ENCODE measurements at regions not wholly inside any gene's neighbourhood (a gene's known extent, or its start where the extent isn't known, plus 50 kb on each side); places are given as distances from the start of the nearest gene placed in this dataset.

GRCh38 chr12:32039917-32040575, 66.6 kb upstream of the BICD1 start:
- no peak overlapping the region for H2AFZ ChIP-seq (ENCODE audit: low read length)
- H4K20me1 ChIP-seq (ENCODE audit: insufficient read depth, low read length), result no peaks in the 10 kb centered on the region
- 15% methylated on average over 6 of the region's 6 CpGs for WGBS (ENCODE audit: low lambda C conversion rate)
- no peaks in the 10 kb centered on the region for H3K79me2 ChIP-seq (ENCODE audit: insufficient read depth, low read length)
- no peak overlapping the region for H3K9ac ChIP-seq (ENCODE audit: insufficient read depth, low read depth, low read length)
- H3K4me3 ChIP-seq (replicated peaks in 1 of 3; ENCODE audit: insufficient read depth in 1 of 3, low read depth in 2 of 3, low read length in 3 of 3), result no peak overlapping the region
- ATAC-seq (no peak), DNase-seq (ENCODE audit: low spot score) (no peak), FAIRE-seq (no peak)
- intact Hi-C loops (cut with micrococcal nuclease; ENCODE audit: unreplicated experiment), result no loop called here
- no peak overlapping the region for H3K27ac ChIP-seq (ENCODE audit: extremely low read length, insufficient read depth, low read length)
- H3K9me3 ChIP-seq (ENCODE audit: low read length), result peaks cover 15% of the 10 kb centered on the region
- H3K27me3 ChIP-seq (ENCODE audit: control insufficient read depth in 1 of 2, insufficient read depth in 2 of 2, low read length in 2 of 2), result no peaks in the 10 kb centered on the region; a peak in 1 of 5 replicates
- TF ChIP-seq AHR (CRISPR knock-in tag; IDR thresholded peaks at IDR 0.05) (no peak), KAT7 (CRISPR knock-in tag; IDR thresholded peaks at IDR 0.05; ENCODE audit: borderline replicate concordance) (no peak), HHEX (CRISPR knock-in tag; IDR thresholded peaks at IDR 0.05) (no peak), TOE1 (CRISPR knock-in tag; IDR thresholded peaks at IDR 0.05) (no peak), YEATS4 (CRISPR knock-in tag; IDR thresholded peaks at IDR 0.05; ENCODE audit: borderline replicate concordance) (no peak), ATF1 (CRISPR knock-in tag; IDR thresholded peaks at IDR 0.05) (no peak), ZNF326 (CRISPR knock-in tag; IDR thresholded peaks at IDR 0.05; ENCODE audit: borderline replicate concordance) (no peak)
- TF ChIP-seq, protein P1, sequence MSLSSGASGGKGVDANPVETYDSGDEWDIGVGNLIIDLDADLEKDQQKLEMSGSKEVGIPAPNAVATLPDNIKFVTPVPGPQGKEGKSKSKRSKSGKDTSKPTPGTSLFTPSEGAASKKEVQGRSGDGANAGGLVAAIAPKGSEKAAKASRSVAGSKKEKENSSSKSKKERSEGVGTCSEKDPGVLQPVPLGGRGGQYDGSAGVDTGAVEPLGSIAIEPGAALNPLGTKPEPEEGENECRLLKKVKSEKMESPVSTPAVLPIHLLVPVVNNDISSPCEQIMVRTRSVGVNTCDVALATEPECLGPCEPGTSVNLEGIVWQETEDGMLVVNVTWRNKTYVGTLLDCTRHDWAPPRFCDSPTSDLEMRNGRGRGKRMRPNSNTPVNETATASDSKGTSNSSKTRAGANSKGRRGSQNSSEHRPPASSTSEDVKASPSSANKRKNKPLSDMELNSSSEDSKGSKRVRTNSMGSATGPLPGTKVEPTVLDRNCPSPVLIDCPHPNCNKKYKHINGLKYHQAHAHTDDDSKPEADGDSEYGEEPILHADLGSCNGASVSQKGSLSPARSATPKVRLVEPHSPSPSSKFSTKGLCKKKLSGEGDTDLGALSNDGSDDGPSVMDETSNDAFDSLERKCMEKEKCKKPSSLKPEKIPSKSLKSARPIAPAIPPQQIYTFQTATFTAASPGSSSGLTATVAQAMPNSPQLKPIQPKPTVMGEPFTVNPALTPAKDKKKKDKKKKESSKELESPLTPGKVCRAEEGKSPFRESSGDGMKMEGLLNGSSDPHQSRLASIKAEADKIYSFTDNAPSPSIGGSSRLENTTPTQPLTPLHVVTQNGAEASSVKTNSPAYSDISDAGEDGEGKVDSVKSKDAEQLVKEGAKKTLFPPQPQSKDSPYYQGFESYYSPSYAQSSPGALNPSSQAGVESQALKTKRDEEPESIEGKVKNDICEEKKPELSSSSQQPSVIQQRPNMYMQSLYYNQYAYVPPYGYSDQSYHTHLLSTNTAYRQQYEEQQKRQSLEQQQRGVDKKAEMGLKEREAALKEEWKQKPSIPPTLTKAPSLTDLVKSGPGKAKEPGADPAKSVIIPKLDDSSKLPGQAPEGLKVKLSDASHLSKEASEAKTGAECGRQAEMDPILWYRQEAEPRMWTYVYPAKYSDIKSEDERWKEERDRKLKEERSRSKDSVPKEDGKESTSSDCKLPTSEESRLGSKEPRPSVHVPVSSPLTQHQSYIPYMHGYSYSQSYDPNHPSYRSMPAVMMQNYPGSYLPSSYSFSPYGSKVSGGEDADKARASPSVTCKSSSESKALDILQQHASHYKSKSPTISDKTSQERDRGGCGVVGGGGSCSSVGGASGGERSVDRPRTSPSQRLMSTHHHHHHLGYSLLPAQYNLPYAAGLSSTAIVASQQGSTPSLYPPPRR (CRISPR knock-in tag; IDR thresholded peaks at IDR 0.05; ENCODE audit: borderline replicate concordance), result no peak
- TF ChIP-seq, protein P2, sequence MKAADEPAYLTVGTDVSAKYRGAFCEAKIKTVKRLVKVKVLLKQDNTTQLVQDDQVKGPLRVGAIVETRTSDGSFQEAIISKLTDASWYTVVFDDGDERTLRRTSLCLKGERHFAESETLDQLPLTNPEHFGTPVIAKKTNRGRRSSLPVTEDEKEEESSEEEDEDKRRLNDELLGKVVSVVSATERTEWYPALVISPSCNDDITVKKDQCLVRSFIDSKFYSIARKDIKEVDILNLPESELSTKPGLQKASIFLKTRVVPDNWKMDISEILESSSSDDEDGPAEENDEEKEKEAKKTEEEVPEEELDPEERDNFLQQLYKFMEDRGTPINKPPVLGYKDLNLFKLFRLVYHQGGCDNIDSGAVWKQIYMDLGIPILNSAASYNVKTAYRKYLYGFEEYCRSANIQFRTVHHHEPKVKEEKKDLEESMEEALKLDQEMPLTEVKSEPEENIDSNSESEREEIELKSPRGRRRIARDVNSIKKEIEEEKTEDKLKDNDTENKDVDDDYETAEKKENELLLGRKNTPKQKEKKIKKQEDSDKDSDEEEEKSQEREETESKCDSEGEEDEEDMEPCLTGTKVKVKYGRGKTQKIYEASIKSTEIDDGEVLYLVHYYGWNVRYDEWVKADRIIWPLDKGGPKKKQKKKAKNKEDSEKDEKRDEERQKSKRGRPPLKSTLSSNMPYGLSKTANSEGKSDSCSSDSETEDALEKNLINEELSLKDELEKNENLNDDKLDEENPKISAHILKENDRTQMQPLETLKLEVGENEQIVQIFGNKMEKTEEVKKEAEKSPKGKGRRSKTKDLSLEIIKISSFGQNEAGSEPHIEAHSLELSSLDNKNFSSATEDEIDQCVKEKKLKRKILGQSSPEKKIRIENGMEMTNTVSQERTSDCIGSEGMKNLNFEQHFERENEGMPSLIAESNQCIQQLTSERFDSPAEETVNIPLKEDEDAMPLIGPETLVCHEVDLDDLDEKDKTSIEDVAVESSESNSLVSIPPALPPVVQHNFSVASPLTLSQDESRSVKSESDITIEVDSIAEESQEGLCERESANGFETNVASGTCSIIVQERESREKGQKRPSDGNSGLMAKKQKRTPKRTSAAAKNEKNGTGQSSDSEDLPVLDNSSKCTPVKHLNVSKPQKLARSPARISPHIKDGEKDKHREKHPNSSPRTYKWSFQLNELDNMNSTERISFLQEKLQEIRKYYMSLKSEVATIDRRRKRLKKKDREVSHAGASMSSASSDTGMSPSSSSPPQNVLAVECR (CRISPR knock-in tag; IDR thresholded peaks at IDR 0.05; ENCODE audit: borderline replicate concordance), result no peak
- H3K36me3 ChIP-seq (replicated peaks in 1 of 2; ENCODE audit: control insufficient read depth in 1 of 2, insufficient read depth in 2 of 2, low read length in 2 of 2), result no peaks in the 10 kb centered on the region
- ChIA-PET CTCF (ENCODE audit: low intra/inter-chr PET ratio, low total read pairs) (no interaction called here), POLR2A (no interaction called here)
- H3K4me1 ChIP-seq (ENCODE audit: insufficient read depth, low read length), result no peaks in the 10 kb centered on the region
- H3K4me2 ChIP-seq (ENCODE audit: low read depth, low read length), result no peak overlapping the region
- BruUV-seq (replicated peaks), result no TSS peak
- in situ Hi-C loops (cut with HindIII; ENCODE audit: extremely low pct_ligation_motif_present, low pct_unique_long_range_greater_than_20kb), result no loop called here

Data from HepG2 (cell line).